Fibroblast of skin of left biceps (primary cell): ENCODE measurements at regions not wholly inside any gene's neighbourhood (a gene's known extent, or its start where the extent isn't known, plus 50 kb on each side); places are given as distances from the start of the nearest gene placed in this dataset.

ENCODE experiments used
- DNase-seq, 2 experiments: peaks; one replicate each; pipeline ENCODE4 v3.0.0-alpha.2; 2013; ENCODE audit warnings: low read depth in 2 of 2

DNA sequence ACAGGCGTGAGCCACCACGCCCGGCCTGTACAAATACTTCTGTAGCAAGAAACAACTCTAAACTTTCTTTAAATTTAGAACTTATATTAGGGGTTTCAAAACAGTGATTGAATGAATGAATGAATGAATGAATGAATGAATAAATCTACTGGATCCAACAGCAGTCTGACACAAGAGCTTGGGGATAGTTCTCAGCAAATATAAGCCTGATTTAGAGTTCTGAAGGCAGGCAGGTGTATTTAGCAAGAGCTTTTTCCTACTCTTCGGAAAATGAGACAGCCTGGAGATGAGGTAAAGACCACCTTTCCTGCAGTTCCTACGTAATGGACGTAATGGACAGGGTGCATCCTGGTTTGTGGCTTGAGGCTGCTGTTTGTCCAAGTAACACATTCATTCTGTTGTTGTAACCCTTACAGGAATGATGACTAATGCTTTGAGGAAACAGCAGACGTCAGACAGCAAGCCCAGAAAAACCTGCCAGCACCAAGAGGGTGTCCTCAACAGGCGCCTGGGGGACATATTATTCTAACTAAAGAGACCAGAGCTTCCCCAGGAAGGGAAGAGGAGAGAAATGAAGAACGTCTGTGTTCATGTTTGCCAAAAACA is 277.4 kb upstream of the SOX5 start:
- DNase-seq = no peak

DNA sequence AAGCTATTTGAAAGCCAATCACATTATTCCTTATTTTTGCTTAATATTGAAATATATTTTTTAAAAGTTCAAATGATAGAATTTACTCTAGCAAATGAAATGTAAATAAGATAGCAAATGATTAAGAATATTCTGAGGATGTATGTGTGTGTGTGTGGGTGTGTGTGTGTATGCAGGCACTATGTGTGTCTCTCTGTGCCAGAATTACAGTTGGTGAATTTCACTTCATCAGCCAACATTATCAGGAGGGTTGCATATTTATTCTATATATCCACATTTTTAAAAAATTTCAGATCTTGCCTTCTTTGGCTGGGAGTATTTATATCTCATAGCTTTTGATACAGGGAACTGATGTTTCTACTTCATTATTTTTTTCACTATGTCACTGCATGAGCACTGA is 274.9 kb upstream of the SOX5 start:
- DNase-seq = no peak

DNA sequence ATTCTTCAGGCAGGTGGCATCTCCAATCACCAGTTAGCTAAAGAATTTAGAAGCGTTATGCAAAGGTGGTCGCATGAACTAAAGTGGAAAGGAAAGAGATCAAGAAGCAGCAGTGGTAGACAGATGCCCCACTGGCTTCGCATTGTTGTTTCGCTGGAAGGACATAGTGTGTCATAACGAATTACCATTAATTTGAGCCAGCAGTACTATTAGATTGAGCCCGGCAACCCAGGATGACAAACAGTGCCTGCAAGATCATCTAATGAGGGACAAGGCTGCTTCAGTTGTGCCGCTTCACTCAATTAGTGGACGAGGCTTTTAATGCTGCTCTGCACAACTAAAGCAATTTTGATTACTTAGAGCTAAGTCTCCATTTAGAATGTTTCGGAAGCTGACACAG is 274.5 kb upstream of the SOX5 start:
- DNase-seq = no peak

DNA sequence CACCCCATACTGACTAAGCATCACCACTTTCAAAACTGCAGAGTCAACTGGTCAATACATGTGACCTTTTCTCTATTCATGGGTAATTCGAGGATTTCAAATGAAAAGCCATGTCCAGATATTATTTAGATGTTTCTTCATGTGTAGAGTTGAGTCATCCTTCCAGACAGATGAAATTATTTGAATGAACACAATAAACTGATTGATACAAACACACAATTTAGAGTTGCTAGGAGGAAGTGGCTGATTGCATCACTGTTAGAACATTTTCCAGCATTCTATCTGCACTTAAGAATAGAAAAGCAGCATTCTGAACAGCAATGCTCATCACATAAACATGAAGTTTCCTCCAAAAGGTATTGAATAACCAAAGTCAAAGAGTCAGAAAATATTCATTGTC is 273.5 kb upstream of the SOX5 start:
- no peak for DNase-seq

DNA sequence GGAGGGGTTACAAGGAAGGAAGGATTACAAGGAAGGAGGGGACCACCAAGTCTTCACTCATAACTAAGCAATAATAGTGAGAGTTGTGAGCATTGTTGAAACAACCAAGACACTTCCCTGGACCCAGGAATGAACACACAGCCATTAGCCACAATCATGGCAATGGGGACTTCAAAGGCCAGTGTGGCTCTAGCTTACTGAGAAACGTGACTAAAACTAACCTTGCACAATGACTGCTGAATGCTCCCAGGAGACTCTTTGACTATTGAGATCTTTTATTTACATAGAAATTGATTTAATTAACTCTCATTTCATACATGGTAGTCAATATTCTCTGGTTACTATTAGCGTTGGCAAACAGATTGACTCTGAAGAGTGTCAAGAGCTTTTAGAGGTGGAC is 263.0 kb upstream of the SOX5 start:
- no peak for DNase-seq

DNA sequence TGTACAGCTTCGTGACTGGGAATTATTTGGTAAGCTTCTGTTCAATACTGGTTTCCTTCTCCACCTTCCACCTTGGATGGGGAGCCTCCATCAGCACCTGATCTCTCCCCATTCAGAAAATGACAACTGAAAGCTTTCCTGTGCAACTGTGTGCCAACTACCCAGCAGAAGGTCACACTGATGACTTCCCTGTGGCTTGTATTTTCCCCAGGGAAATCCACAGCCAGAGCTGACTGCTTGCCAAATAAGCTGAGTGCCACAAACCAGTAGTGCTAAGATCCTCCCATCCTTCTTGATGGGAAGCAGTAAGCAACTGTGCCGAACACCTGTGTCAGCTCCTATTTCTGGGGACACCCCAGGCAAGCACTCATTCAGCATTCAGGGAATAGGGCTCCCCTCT is 257.2 kb upstream of the SOX5 start:
- DNase-seq = no peak

DNA sequence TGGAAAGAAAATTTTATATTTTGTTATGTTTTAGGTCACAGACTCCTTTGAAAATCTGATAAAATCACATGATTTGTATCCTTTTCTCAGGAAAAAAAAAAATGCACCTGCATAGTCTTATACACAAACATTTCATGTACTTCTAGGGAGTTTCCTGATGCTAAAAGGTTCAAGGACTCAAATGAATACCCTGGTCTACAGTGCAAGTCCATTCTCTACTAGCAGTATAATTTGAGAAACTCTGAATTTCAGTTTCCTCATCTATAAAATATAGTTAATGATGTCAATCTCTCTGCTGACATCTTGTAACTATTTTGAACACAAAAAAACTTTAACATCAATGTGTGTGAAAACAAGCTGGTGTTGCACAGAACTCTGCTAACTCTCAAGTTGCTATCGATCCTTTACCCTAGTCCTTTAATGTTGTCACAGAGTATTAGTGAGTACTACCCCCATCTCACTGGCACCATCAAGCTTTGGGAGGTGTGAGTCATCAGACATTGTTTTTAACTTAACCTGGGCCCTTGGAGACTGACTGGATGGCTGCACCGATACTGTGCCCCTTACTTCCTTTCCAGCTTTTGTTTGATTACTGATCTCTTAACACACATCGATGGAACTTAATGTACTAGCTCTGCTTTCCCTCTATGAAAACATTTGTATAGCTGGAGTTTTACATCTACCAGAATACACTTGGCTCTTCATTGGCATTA is 251.9 kb upstream of the SOX5 start:
- no peak for DNase-seq

DNA sequence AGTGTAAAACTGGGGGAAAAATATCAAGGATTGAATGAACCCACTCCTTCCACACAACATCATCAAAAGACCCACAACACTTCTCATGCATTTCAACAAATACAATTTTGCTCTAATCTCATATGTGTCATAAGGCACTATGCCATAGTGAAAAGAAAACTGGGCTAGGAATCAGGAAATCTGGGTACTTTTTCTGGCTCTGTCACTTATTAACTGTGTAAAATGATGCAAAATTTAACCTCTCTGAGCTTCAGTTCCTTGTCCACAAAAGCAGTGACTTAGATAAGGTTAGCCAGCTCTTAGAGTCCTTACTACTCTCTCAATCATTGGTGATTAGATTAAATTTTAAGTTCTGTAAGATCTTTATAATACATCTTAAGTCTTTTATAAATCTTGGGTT is 250.5 kb upstream of the SOX5 start:
- no peak for DNase-seq

DNA sequence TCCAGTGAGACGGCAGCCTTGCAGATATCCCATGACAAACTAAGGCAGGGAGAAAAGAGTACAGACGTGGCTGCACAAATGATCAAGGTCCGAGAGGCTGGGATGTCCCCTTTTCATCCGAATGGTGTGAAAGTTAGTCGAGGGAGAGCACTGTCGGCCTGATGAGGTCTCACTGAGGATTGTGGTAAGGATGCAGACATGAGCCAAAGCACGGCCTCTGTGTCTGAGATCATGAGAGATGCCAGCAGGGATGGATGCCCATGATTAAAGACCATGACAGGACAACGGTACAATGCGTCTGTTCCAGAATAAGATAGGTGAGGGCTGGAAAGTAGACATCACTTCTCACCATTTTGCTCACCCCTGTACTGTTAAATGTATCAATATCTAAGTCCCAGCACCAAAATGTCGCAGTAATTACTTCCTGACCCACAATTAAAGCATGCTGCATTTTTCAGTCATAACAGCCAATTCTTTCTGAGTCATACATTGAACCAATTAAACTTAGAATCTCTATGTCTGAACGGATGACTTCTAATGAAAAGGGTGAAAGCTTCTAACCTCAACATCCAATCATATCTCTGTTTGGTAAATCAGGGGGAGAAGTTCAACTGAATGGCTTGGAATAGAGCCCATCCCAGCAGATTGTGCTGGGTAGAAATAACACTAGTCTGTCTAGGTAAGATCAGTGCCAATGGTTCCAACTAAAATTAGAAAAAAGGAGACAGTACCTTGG is 249.6 kb upstream of the SOX5 start:
- no peak for DNase-seq

DNA sequence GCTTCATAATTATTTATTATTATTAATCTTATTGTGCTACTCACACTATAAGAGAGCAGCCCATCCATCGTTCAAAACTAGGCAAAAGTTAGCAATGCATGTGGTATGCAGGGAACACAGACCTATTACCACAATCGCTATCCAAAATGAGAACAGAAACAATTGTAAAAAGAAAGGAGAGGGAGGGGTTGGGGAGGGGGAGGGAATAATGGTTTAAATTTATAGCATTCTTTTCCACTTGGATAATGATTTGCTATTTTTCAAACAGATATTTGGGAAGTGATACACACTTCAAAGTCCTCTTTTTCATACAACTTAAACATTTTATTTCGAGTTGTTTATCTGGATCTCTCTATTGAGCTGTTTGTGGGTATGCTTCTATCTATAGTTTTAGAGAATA is 248.6 kb upstream of the SOX5 start:
- no peak for DNase-seq

DNA sequence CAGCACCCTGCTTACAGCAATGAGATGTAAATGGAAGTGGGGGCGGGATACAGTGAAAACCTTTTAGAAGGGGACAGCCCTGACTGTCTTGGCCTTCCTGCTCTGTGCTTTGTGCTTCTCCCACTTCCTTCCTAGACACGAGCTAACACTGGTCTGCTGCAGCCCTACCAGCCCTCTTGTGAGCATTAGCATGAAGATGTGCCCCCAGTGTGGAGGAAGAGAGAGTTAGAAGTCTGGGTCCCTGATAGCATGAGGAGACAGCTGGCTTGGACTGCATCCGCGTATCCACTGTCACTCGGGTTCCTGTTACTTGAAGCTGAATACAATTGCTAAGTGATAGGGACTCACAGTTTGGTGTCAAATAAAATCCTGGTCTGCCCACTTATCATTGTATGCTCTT is 248.1 kb upstream of the SOX5 start:
- no peak for DNase-seq

DNA sequence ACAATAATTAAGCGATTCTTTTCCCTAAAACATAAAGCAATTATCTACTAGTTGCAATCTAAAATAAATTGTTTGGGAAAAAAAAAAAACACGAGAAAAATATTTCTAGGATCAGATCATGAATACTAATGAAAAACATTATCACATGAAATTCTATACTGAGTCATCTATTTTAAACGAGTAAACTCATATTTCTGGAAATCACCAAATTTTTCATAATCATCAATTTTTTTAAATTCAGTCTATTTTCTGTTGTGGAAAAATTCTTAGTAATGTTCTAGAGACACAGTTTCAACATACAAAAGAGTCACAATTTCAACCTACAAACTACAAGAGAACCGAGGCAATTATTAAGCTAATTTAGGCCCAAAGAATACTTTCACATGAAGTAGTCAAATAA is 245.6 kb upstream of the SOX5 start:
- no peak for DNase-seq

DNA sequence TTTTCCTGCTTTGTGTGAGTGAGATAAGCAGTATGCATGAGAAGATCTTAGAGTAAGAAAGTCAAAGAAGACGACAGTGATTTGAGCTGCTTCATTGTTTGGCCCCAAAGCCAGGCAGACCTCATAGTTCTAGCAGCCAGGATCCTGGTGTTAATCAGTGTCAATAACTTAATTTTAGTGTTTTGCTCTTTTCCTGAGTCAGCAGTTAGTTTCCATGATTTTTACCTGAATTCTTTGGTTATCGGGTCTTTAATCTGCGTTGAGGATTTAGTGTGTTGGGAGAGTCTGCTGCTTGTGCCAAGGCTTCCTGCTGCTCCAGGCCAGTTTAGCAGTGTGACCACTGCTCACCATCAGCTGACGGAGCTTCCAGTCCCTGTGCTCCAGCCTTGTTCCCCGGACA is 241.6 kb upstream of the SOX5 start:
- no peak for DNase-seq

DNA sequence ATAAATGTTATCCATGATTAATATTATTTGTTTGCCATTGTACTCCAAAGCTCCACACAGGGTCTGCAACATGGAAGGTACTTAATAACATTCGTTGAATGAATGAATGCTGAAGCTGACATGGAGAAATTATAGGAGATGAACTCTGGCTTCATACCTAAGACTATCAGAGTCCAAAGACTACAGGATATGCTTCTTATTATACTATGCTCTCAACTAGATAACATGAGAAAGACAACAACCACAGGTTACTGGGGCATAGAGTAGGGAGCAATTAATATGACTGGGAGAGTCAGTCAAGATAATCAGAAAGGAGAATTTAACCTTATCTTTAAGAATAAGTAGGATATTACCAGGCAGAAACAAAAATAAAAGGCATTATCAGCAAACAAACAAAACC is 236.3 kb upstream of the SOX5 start:
- DNase-seq = no peak

DNA sequence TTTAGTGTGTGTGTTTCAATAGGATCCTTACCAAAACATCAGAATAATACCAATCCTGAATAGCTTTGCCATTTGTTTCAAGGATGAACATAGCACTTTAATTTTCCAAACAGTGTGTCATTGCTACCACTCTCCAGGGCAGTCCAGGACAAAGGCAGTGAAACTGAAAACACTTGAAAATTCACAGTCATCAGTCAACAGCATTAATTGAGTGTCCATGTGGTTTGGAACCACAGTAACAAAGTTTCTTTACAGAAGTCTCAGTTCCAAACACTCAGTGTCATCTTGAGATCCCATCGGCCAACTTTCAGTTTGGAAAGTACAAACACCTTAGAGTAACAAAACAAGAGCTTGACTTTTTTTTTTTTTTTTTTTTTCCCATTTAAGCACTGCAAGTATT is 228.4 kb upstream of the SOX5 start:
- DNase-seq = no peak

DNA sequence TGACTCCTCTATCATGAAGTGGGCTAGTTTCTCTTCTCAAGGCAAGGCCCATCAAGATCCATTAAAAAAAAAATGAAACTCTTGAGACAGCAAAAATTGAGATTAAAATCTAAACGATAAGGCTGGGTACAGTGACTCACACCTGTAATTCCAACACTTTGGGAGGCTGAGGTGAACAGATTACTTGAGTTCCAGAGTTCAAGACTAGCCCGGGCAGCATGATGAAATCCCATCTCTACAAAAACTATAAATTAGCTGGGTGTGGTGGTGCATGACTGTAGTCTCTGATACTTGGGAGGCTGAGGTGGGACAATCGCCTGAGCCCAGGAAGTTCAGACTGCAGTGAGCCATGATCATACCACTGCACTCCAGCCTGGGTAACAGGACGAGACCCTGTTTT is 226.5 kb upstream of the SOX5 start:
- DNase-seq = no peak

DNA sequence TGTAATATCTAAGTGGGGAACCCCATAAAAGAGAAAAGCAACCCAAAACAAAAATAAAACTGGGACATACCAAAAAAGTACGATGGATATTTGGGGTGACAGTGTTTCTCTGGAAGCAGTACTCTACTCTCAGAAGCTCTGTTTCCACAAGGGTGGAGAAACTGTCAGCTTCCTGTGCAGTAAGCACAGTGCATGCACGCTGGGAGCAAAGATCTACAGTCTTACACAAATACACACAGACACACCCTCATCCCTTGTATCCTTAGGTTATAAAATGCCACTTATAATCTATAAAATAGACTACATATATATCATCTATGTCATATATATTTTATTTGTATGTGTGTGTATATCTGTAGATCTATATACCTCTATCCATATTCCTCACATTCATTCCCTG is 225.8 kb upstream of the SOX5 start:
- no peak for DNase-seq

DNA sequence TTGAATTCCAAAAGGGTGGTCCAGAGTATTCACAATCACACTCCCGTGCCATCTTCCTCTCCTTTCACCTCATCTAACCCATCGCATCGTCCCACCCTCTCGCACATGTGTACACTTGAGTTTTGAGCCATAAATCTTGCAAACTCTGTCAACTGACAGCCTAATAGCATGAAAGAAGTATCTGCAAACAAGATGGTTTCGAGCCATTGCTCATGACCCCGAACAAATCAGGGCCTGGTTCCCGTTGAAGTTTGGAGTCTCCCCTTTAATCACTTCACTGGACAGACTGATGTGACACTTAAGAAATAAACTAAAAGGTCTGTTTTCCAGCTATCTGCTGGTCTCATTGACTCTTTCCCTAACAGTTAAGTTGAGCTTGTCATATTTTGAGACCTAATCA is 223.6 kb upstream of the SOX5 start:
- no peak for DNase-seq

DNA sequence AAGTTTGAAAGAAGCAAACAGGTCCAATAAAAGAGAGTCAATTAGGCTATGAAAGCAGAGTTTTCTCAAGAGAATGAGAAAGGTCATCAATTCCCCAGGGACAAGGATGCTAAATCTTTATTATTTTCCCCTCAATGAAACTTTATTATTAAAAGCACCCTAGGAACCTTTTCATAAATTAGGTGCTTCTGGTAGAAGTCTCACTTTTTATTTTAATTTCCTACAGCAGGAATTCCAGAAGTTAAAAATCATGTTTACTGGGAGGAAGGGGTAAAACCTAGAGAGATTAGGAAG is 223.2 kb upstream of the SOX5 start:
- DNase-seq = no peak

DNA sequence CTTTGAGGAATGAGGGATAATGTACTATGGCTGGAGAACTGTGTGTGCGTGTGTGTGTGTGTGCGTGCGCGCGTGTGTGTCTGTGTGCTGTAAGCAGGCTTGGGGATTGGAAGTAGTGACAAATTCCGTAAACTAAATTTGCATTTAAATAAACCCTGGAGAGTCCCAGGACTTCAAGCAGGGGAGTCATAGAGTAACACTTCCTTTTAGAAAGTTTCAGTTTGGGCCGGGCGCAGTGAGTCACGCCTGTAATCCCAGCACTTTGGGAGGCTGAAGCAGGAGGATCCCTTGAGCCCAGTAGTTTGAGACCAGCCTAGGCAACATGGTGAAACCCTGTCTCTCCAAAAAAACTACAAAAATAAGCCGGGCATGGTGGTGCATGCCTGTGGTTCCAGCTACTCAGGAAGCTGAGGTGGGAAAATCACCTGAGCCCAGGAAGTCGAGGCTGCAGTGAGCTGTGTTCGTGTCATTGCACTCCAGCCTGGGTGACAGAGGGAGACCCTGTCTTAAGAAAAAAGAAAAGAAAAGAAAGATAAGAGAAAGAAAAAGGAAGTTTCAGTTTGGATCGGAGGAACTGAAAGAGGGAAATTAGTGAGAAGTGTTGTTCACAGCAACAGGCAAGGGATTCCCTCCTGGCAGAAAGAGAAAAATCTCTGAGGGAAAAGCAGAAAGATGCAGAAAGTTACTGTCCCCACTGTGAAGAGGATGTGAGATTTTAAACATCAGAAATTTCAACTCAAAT is 222.7 kb upstream of the SOX5 start:
- DNase-seq = no peak

DNA sequence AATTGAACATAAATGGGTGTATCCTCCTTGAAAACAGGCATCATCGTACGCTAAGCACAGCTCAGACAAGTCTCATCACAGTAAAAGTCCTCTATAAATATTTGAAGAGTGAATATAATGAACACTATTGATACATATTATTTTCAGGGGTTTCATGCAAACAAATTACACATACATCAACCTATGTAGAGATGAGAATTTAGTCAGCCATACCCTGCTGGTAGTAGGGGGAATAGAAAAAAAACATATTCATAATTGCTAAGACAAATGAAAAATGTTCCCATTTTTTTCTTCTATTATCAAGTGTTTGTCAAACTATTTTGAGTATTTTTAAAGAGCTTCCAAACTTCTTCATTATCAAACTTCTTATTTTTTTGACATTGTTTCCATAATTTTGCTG is 205.6 kb upstream of the SOX5 start:
- no peak for DNase-seq

DNA sequence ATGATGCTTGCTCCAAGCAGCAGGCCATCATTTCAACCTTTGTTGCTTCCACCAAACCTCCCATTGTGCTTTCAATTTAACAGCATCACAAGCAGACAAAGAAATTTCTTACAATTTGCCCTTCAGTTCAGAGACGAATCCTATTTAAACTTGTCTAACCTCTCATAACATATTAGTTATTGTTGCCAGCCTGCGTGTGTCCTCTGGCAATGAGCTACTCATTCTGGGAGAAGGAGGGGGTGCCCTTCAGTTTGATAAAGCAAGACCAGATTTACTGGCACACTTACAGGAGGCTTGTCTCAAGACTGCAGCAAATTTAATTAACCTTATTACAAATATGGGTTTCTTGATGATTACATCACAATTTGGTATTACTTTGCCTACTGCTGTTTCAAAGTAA is 203.6 kb upstream of the SOX5 start:
- DNase-seq = no peak

DNA sequence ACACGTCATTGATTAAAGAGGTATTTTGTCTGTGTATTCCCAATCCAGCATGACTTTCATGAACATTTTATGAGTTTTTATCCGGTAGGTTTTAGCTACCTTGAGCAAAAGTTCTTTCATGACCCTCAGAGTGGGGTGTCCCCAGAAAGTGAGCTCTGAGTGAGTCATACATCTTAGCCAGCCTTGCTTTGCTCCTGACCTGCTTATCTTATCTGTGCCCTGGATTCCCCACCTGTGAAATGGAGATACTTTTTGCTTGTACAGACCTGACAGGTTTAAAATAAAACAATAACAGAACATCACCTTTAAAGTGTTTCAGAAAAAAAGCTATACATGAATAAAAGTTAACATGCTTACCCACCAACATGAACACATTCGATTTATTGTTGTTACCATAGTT is 202.8 kb upstream of the SOX5 start:
- DNase-seq = no peak
